GM18868 (cell line): ENCODE measurements at regions not wholly inside any gene's neighbourhood (a gene's known extent, or its start where the extent isn't known, plus 50 kb on each side); places are given as distances from the start of the nearest gene placed in this dataset.
"Not testable (repeated sequence)": the region's sequence is repeated elsewhere in the genome, so short reads cannot be mapped to it uniquely, and the experiment has no call there.

Source experiments
- ATAC-seq: cut with Tn5 transposase; IDR thresholded peaks from one replicate; pipeline ENCODE4 v1.9.1; 2021; ENCODE audit warnings: mild to moderate bottlenecking, moderate library complexity; ENCODE audit not compliant: unreplicated experiment

DNA sequence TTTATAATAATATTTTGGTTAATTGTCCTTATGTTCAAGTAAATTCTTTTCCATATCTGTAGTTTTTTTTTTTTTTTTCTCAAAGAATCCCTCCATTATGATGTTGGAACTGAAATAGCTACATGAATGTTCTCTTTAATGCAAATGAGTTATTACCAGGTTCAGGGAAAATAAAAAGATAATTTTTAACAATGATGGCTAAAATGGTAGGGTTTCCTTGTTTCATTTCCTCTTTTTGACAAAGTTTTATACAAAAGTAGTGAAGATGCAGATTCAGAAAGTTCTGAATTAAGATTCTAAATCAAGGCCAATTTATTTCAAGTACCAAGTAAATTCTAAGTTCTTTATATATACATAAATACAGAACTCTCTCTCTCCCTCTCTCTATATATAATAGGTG lies 779.0 kb upstream of the INTU start:
- ATAC-seq, result no peak

DNA sequence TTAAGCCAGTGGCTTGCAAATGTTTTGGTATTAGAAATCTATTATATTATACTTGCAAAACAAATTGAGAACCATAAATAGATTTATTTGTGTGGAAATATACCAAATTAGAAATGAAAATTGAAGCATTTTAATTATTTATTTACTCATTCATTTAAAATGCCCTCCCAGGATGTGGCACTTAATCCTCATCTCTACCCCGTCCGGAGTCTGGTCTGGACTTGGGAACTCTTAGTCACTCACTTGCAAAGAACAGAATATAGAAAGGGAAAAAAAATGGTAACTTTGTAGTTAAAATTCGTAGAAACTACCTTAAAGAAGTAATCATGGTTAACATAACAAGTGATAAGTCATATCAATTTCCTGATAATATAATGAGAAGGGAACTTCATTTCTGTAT lies 775.9 kb upstream of the INTU start:
- no peak for ATAC-seq

DNA sequence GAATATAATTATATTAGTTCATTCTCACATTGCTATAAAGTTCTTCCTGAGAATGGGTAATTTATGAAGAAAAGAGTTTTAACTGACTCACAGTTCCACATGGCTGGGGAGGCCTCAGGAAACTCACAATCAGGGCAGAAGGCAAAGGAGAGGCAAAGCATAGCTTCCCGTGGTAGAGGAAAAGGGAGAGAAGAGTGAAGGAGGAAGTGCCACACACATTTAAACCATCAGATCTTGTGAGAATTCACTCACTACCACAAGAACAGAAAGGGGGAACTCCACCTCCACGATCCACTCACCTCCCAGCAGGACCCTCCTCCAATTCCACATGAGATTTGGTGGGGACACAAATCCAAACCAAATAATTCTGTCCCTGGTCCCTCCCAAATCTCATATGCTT lies 773.4 kb upstream of the INTU start:
- no peak for ATAC-seq

DNA sequence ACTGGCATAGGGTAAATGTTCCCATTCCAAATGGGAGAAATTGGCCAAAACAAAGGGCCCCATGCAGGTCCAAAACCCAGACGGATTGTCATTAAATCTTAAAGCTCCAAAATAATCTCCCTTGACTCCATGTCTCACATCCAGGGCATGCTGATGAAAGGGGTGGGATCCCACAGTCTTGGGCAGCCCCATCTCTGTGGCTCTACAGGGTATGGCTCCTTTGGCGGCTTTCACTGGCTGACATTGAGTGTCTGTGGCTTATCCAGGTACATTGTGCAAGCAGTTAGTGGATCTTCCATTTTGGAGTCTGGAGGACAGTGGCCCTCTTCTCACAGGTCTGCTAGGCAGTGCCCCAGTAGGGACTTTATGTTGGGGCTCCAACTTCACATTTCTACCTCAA lies 772.9 kb upstream of the INTU start:
- no peak for ATAC-seq

- no peak for ATAC-seq
Observed at GRCh38 chr4:126860308-126860707, 772.4 kb upstream of the INTU start.

DNA sequence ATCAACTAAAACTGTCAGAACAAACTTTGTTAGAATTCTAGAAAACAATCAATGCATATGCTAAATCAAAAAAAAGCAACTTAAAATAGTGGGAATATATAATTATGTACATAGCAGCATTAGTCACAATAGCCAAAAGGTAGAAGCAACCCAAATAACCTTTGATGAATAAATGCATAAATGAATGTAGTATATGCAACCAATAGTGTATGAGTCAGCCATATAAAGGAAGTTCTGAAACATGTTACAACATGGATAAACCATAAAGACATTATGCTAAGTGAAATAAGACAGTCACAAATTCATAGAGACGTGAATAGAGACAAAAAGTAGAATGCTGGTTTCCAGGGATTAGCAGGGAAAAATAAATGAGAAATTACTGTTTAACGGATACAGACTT lies 762.8 kb upstream of the INTU start:
- no peak for ATAC-seq

GRCh38 chr4:126871810-126872209 lies 760.9 kb upstream of the INTU start:
- ATAC-seq, result no peak

GRCh38 chr4:126874533-126874932 lies 758.2 kb upstream of the INTU start:
- no peak for ATAC-seq

GRCh38 chr4:126888968-126889367 lies 743.8 kb upstream of the INTU start:
- ATAC-seq, result no peak

DNA sequence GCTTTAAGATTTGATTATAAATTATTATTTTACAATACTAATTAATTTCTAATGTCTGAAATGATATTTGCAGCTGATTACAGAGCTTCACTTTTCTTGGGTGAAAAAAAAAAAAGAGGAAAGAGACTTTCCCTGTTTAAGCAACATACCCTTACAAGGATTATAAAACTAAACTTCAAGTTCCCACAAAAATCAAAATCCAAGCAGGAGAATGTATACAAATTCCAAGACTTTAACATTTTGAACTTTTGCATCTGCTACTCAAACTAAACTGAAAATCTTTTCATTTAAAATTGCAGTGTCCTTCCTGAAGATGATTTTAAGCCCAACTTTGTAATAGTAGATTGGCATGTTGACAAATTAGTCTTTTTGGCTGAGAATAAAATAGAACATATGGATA lies 742.4 kb upstream of the INTU start:
- ATAC-seq, result no peak

GRCh38 chr4:126890994-126891393 lies 741.8 kb upstream of the INTU start:
- ATAC-seq, result no peak

DNA sequence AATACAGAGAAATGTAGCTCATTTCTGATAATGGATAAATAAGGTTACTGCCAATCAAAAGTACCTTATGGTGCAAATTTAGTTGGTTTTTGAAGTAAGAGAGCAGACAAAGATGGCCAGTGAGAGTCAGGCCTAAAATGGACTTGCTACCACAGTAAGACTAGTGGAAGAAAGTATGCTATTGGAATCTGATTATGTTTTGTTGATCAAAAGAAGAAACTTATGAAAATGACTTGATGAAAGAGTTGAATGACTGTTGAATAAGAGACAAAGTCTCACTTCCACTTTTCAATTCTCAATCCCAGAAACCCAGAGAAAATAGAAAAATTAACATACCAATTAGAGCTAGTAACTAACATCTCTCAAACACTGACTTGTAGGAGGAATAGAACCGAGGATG lies 737.8 kb upstream of the INTU start:
- no peak for ATAC-seq

- ATAC-seq, result no peak
Observed at GRCh38 chr4:126895988-126896570, 736.7 kb upstream of the INTU start.

- ATAC-seq, result no peak
Observed at GRCh38 chr4:126897038-126897437, 735.7 kb upstream of the INTU start.

DNA sequence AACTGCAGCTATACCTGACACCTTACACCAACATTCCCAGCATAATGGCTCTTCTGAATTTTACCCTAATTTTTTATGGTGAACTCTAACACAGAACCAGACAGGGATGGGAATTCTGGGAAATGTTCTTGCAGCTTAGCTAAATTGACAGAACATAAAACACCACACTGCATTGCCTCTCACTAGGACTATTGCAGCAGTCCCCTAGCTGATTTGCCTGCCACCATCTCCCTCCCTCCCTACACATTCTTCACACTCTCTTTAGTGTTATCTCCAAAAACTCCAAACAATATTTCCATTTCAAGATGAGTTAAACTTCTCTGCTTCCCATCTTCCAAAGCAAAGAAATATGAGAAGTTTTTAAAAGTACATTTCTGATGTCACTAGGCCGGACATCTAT lies 733.9 kb upstream of the INTU start:
- ATAC-seq, result no peak

DNA sequence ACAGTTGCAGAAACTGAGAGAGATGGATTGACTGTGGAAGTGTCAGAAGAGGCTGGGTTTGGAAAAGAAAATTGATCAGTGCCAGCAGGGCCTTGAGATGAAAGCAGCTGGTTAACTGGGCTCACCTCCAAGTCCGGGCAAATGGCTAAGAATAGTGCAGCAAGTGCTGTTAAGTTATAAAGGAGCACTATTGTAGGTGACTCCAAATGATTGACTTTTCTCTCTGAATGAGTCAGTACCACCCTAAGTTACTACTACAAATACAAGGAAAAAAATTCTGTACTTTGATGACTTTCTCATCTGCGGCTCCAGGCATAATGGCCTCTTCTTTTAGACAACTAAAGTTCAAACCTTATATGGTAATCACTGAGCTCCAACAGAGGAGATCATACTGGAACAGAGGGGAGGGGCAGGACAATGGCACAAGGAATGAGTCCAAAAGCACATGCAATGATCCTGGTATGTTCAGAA lies 733.4 kb upstream of the INTU start:
- no peak for ATAC-seq

GRCh38 chr4:126906466-126906865 lies 726.3 kb upstream of the INTU start:
- ATAC-seq, result no peak

GRCh38 chr4:126907389-126907788 lies 725.4 kb upstream of the INTU start:
- ATAC-seq, result no peak

- no peak for ATAC-seq
Observed at GRCh38 chr4:126916049-126916625, 716.6 kb upstream of the INTU start.

DNA sequence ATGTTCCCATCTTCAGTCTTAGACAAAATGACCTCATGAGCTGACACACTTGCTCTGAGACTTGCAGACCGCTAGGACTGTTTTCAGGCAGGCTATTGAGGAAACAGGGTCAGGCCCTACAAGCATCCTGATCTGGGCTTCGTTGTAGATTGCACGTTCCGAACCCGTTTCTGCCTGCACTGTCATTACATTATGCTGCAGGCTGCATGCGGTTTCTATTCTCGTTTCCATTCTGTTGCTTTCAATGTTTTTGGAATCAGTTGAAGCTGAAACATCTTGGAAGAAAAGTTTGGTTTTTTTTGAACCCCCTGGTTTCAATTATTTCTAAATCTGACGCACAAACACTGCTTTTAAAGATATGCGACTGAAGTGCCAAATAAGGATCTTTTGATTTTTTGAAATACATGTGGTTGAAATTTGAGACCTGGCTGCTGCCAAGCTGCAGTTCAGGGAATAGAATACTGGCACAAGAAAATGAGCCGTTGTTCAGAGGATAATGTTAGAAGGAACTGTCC lies 716.1 kb upstream of the INTU start:
- ATAC-seq, result no peak

DNA sequence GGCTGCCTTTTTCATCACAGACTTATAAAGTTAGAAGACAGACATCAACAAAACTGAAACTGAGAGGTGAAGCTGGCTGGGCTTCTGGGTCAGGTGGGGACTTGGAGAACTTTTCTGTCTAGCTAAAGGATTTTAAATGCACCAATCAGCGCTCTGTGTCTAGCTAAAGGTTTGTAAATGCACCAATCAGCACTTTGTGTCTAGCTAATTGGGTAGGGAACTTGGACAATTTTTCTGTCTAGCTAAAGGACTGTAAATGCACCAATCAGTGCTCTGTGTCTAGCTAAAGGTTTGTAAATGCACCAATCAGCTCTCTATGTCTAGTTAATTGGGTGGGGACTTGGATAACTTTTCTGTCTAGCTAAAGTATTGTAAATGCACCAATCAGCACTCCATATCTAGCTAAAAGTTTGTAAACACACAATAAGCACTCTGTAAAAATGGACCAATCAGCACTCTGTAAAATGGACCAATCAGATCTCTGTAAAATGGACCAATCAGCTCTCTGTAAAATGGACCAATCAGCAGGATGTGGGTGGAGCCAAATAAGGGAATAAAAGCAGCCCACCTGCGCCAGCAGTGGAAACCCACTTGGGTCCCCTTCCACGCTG lies 710.3 kb upstream of the INTU start:
- ATAC-seq, result not testable (repeated sequence)

GRCh38 chr4:126924237-126924636 lies 708.5 kb upstream of the INTU start:
- ATAC-seq, result no peak
